Duodenal mucosa (tissue), 2 donors: ENCODE measurements at regions not wholly inside any gene's neighbourhood (a gene's known extent, or its start where the extent isn't known, plus 50 kb on each side); places are given as distances from the start of the nearest gene placed in this dataset.

ENCODE experiments used
- H3K27ac ChIP-seq: one replicate; pipeline ENCODE4 v1.7.0; 2013; ENCODE audit warnings: low read depth, low read length
- H3K27me3 ChIP-seq, 2 donors: one replicate each; pipeline ENCODE4 v1.7.0; 2013; ENCODE audit warnings: low read length in 2 of 2, control low read depth in 1 of 2; ENCODE audit not compliant: insufficient read depth in 2 of 2, control insufficient read depth in 1 of 2
- H3K36me3 ChIP-seq, 2 donors: one replicate each; pipeline ENCODE4 v1.7.0; 2013; ENCODE audit warnings: low read length in 2 of 2, control low read depth in 1 of 2; ENCODE audit not compliant: insufficient read depth in 2 of 2, control insufficient read depth in 1 of 2
- H3K4me1 ChIP-seq, 2 donors: one replicate each; pipeline ENCODE4 v1.7.0; 2013; ENCODE audit warnings: low read length in 2 of 2, control low read depth in 1 of 2; ENCODE audit not compliant: insufficient read depth in 2 of 2, control insufficient read depth in 1 of 2
- H3K4me3 ChIP-seq, 2 donors: one replicate each; pipeline ENCODE4 v1.7.0; 2013; ENCODE audit warnings: low read length in 2 of 2, low read depth in 1 of 2
- H3K9ac ChIP-seq, 2 donors: one replicate each; pipeline ENCODE4 v1.7.0; 2013; ENCODE audit warnings: low read length in 2 of 2, low read depth in 1 of 2
- H3K9me3 ChIP-seq, 2 donors: one replicate each; pipeline ENCODE4 v1.7.0; 2013; ENCODE audit warnings: low read length in 2 of 2, control low read depth in 1 of 2; ENCODE audit not compliant: control insufficient read depth in 1 of 2

- Histone ChIP-seq H3K27me3 (no peaks in the 10 kb centered on the region), H3K27ac (no peak overlapping the region), H3K36me3 (no peaks in the 10 kb centered on the region), H3K9ac (no peak overlapping the region), H3K9me3 (no peaks in the 10 kb centered on the region), H3K4me3 (no peak overlapping the region), H3K4me1 (no peaks in the 10 kb centered on the region)
Measured at GRCh38 chr21:27817902-27818623, 851.2 kb upstream of the ADAMTS5 start.

- no peak overlapping the region for H3K4me3 ChIP-seq
- H3K4me1 ChIP-seq, result no peaks in the 10 kb centered on the region
- H3K36me3 ChIP-seq, result no peaks in the 10 kb centered on the region
- no peak overlapping the region for H3K9ac ChIP-seq
- no peak overlapping the region for H3K27ac ChIP-seq
- H3K27me3 ChIP-seq, result no peaks in the 10 kb centered on the region
- H3K9me3 ChIP-seq, result no peaks in the 10 kb centered on the region
Measured at GRCh38 chr21:27817074-27817473, 850.2 kb upstream of the ADAMTS5 start.

- H3K9me3 ChIP-seq, result no peaks in the 10 kb centered on the region
- no peak overlapping the region for H3K4me3 ChIP-seq
- no peaks in the 10 kb centered on the region for H3K4me1 ChIP-seq
- H3K9ac ChIP-seq, result no peak overlapping the region
- H3K27ac ChIP-seq, result no peak overlapping the region
- no peaks in the 10 kb centered on the region for H3K27me3 ChIP-seq
- no peaks in the 10 kb centered on the region for H3K36me3 ChIP-seq
Measured at GRCh38 chr21:27816301-27816700, 849.4 kb upstream of the ADAMTS5 start.

- H3K9ac ChIP-seq, result no peak overlapping the region
- no peaks in the 10 kb centered on the region for H3K27me3 ChIP-seq
- H3K4me3 ChIP-seq, result no peak overlapping the region
- no peak overlapping the region for H3K27ac ChIP-seq
- no peaks in the 10 kb centered on the region for H3K4me1 ChIP-seq
- H3K9me3 ChIP-seq, result no peaks in the 10 kb centered on the region
- H3K36me3 ChIP-seq, result no peaks in the 10 kb centered on the region
Measured at GRCh38 chr21:27814226-27814625, 847.3 kb upstream of the ADAMTS5 start.

- no peaks in the 10 kb centered on the region for H3K36me3 ChIP-seq
- H3K4me1 ChIP-seq, result no peaks in the 10 kb centered on the region
- H3K4me3 ChIP-seq, result no peak overlapping the region
- no peak overlapping the region for H3K27ac ChIP-seq
- H3K9me3 ChIP-seq, result no peaks in the 10 kb centered on the region
- no peaks in the 10 kb centered on the region for H3K27me3 ChIP-seq
- H3K9ac ChIP-seq, result no peak overlapping the region
Measured at GRCh38 chr21:27813750-27814149, 846.9 kb upstream of the ADAMTS5 start.

GRCh38 chr21:27813344-27813743, 846.5 kb upstream of the ADAMTS5 start:
- H3K9ac ChIP-seq, result no peak overlapping the region
- H3K9me3 ChIP-seq, result no peaks in the 10 kb centered on the region
- H3K4me3 ChIP-seq, result no peak overlapping the region
- H3K27ac ChIP-seq, result no peak overlapping the region
- no peaks in the 10 kb centered on the region for H3K4me1 ChIP-seq
- no peaks in the 10 kb centered on the region for H3K36me3 ChIP-seq
- no peaks in the 10 kb centered on the region for H3K27me3 ChIP-seq

GRCh38 chr21:27812279-27812678, 845.4 kb upstream of the ADAMTS5 start:
- Histone ChIP-seq H3K27me3 (no peaks in the 10 kb centered on the region), H3K27ac (no peak overlapping the region), H3K4me1 (no peaks in the 10 kb centered on the region), H3K9ac (no peak overlapping the region), H3K4me3 (no peak overlapping the region), H3K9me3 (no peaks in the 10 kb centered on the region), H3K36me3 (no peaks in the 10 kb centered on the region)

- no peaks in the 10 kb centered on the region for H3K4me1 ChIP-seq
- H3K27me3 ChIP-seq, result no peaks in the 10 kb centered on the region
- no peaks in the 10 kb centered on the region for H3K9me3 ChIP-seq
- H3K36me3 ChIP-seq, result no peaks in the 10 kb centered on the region
- H3K9ac ChIP-seq, result no peak overlapping the region
- no peak overlapping the region for H3K4me3 ChIP-seq
- no peak overlapping the region for H3K27ac ChIP-seq
Measured at GRCh38 chr21:27808923-27809322, 842.0 kb upstream of the ADAMTS5 start.

GRCh38 chr21:27807596-27807995, 840.7 kb upstream of the ADAMTS5 start:
- H3K27ac ChIP-seq, result no peak overlapping the region
- no peaks in the 10 kb centered on the region for H3K27me3 ChIP-seq
- no peak overlapping the region for H3K4me3 ChIP-seq
- H3K9me3 ChIP-seq, result no peaks in the 10 kb centered on the region
- no peak overlapping the region for H3K9ac ChIP-seq
- H3K4me1 ChIP-seq, result no peaks in the 10 kb centered on the region
- no peaks in the 10 kb centered on the region for H3K36me3 ChIP-seq

GRCh38 chr21:27806281-27806680, 839.4 kb upstream of the ADAMTS5 start:
- Histone ChIP-seq H3K9me3 (no peaks in the 10 kb centered on the region), H3K27me3 (no peaks in the 10 kb centered on the region), H3K9ac (no peak overlapping the region), H3K27ac (no peak overlapping the region), H3K36me3 (no peaks in the 10 kb centered on the region), H3K4me1 (no peaks in the 10 kb centered on the region), H3K4me3 (no peak overlapping the region)

GRCh38 chr21:27805696-27806095, 838.8 kb upstream of the ADAMTS5 start:
- Histone ChIP-seq H3K9ac (no peak overlapping the region), H3K9me3 (no peaks in the 10 kb centered on the region), H3K27me3 (no peaks in the 10 kb centered on the region), H3K4me3 (no peak overlapping the region), H3K4me1 (no peaks in the 10 kb centered on the region), H3K27ac (no peak overlapping the region), H3K36me3 (no peaks in the 10 kb centered on the region)
